ENCODE measurements at regions not wholly inside any gene's neighbourhood (a gene's known extent, or its start where the extent isn't known, plus 50 kb on each side); places are given as distances from the start of the nearest gene placed in this dataset.

DNA sequence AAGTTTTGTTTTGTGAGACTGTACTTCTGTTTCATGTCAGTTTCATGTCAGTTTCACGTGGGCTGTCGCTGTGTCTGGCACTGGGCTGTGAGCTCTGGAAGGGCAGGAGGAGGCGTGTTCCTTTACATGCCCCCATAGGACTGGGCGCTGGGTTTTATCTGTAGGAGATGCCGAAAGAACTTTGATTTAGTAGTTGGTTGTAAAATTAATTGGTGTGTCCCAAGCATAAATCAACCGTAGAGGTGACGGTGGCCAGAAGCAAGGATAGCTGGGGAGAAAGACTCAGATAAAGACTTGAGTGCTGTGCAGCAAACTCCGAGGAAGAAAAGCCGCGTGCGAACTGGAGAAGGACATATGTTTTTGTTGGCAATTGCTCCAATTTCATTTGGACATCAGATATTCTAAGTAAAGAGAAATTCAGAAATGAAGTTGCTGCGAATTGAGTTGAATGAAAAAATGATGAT, 182.5 kb downstream of the VRK1 start (continued):
- TF ChIP-seq, protein P1, sequence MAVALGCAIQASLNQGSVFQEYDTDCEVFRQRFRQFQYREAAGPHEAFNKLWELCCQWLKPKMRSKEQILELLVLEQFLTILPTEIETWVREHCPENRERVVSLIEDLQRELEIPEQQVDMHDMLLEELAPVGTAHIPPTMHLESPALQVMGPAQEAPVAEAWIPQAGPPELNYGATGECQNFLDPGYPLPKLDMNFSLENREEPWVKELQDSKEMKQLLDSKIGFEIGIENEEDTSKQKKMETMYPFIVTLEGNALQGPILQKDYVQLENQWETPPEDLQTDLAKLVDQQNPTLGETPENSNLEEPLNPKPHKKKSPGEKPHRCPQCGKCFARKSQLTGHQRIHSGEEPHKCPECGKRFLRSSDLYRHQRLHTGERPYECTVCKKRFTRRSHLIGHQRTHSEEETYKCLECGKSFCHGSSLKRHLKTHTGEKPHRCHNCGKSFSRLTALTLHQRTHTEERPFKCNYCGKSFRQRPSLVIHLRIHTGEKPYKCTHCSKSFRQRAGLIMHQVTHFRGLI (tag by site-specific recombination; IDR thresholded peaks at IDR 0.05): 0 out of 2 replicates have a peak, but pooled peaks have one; percentile 48
- TF ChIP-seq, protein P2, sequence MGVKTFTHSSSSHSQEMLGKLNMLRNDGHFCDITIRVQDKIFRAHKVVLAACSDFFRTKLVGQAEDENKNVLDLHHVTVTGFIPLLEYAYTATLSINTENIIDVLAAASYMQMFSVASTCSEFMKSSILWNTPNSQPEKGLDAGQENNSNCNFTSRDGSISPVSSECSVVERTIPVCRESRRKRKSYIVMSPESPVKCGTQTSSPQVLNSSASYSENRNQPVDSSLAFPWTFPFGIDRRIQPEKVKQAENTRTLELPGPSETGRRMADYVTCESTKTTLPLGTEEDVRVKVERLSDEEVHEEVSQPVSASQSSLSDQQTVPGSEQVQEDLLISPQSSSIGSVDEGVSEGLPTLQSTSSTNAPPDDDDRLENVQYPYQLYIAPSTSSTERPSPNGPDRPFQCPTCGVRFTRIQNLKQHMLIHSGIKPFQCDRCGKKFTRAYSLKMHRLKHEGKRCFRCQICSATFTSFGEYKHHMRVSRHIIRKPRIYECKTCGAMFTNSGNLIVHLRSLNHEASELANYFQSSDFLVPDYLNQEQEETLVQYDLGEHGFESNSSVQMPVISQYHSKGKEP (tag by site-specific recombination; IDR thresholded peaks at IDR 0.05): peak; percentile 74
- no peak for TF ChIP-seq ZSCAN16 (tag by site-specific recombination; IDR thresholded peaks at IDR 0.05)
- TF ChIP-seq ZSCAN23 (tag by site-specific recombination; IDR thresholded peaks at IDR 0.05): peak; percentile 54; the same call in 1 of the 2 replicates
- peak; percentile 73; the same call in 1 of the 2 replicates for TF ChIP-seq ZNF501 (tag by site-specific recombination; IDR thresholded peaks at IDR 0.05)
- no peak for TF ChIP-seq ZNF658 (tag by site-specific recombination; IDR thresholded peaks at IDR 0.05)
- TF ChIP-seq ZNF324 (tag by site-specific recombination; IDR thresholded peaks at IDR 0.05): peak; percentile 86
- TF ChIP-seq ZNF121 (tag by site-specific recombination; IDR thresholded peaks at IDR 0.05): no peak
- no peak for TF ChIP-seq ZNF548 (tag by site-specific recombination; IDR thresholded peaks at IDR 0.05)
- TF ChIP-seq ZNF747 (tag by site-specific recombination; IDR thresholded peaks at IDR 0.05): no peak
- TF ChIP-seq KLF8 (tag by site-specific recombination; IDR thresholded peaks at IDR 0.05): peak; percentile 92
- 0 out of 2 replicates have a peak, but pooled peaks have one; percentile 25 for TF ChIP-seq ZNF596 (tag by site-specific recombination; IDR thresholded peaks at IDR 0.05)
- TF ChIP-seq ZNF2 (tag by site-specific recombination; IDR thresholded peaks at IDR 0.05): peak; percentile 82
- TF ChIP-seq ZNF112 (tag by site-specific recombination; IDR thresholded peaks at IDR 0.05): no peak
- TF ChIP-seq, protein P3, sequence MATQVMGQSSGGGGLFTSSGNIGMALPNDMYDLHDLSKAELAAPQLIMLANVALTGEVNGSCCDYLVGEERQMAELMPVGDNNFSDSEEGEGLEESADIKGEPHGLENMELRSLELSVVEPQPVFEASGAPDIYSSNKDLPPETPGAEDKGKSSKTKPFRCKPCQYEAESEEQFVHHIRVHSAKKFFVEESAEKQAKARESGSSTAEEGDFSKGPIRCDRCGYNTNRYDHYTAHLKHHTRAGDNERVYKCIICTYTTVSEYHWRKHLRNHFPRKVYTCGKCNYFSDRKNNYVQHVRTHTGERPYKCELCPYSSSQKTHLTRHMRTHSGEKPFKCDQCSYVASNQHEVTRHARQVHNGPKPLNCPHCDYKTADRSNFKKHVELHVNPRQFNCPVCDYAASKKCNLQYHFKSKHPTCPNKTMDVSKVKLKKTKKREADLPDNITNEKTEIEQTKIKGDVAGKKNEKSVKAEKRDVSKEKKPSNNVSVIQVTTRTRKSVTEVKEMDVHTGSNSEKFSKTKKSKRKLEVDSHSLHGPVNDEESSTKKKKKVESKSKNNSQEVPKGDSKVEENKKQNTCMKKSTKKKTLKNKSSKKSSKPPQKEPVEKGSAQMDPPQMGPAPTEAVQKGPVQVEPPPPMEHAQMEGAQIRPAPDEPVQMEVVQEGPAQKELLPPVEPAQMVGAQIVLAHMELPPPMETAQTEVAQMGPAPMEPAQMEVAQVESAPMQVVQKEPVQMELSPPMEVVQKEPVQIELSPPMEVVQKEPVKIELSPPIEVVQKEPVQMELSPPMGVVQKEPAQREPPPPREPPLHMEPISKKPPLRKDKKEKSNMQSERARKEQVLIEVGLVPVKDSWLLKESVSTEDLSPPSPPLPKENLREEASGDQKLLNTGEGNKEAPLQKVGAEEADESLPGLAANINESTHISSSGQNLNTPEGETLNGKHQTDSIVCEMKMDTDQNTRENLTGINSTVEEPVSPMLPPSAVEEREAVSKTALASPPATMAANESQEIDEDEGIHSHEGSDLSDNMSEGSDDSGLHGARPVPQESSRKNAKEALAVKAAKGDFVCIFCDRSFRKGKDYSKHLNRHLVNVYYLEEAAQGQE (tag by site-specific recombination; IDR thresholded peaks at IDR 0.05): no peak
- no peak for TF ChIP-seq BCL11B (tag by site-specific recombination; IDR thresholded peaks at IDR 0.05; ENCODE audit: low read depth)
- peak; percentile 93 for TF ChIP-seq ZNF561 (tag by site-specific recombination; IDR thresholded peaks at IDR 0.05; ENCODE audit: borderline replicate concordance)
- no peak for TF ChIP-seq HOXA7 (CRISPR knock-in tag; IDR thresholded peaks at IDR 0.05; ENCODE audit: borderline replicate concordance)
- no peak for TF ChIP-seq PRDM1 (tag by site-specific recombination; IDR thresholded peaks at IDR 0.05)
- peak; percentile 97 for TF ChIP-seq BCL11A (tag by site-specific recombination; IDR thresholded peaks at IDR 0.05; ENCODE audit: low read depth)
- TF ChIP-seq ZNF366 (tag by site-specific recombination; conservative IDR thresholded peaks at IDR 0.05): peak; percentile 66
- TF ChIP-seq ZNF48 (tag by site-specific recombination; IDR thresholded peaks at IDR 0.05): no peak
- TF ChIP-seq ZNF19 (tag by site-specific recombination; IDR thresholded peaks at IDR 0.05; ENCODE audit: low read depth): no peak
- 0 out of 2 replicates have a peak, but pooled peaks have one; percentile 67 for TF ChIP-seq ZNF391 (tag by site-specific recombination; IDR thresholded peaks at IDR 0.05; ENCODE audit: borderline replicate concordance, low read depth)
- TF ChIP-seq ZSCAN30 (tag by site-specific recombination; IDR thresholded peaks at IDR 0.05): peak; percentile 97
- peak; percentile 62 for TF ChIP-seq ZBTB7A (tag by site-specific recombination; IDR thresholded peaks at IDR 0.05; ENCODE audit: low read depth)
- no peak for TF ChIP-seq ZNF555 (tag by site-specific recombination; conservative IDR thresholded peaks at IDR 0.05)
- TF ChIP-seq, protein P4, sequence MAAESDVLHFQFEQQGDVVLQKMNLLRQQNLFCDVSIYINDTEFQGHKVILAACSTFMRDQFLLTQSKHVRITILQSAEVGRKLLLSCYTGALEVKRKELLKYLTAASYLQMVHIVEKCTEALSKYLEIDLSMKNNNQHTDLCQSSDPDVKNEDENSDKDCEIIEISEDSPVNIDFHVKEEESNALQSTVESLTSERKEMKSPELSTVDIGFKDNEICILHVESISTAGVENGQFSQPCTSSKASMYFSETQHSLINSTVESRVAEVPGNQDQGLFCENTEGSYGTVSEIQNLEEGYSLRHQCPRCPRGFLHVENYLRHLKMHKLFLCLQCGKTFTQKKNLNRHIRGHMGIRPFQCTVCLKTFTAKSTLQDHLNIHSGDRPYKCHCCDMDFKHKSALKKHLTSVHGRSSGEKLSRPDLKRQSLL (tag by site-specific recombination; IDR thresholded peaks at IDR 0.05): no peak
- no peak for TF ChIP-seq YY2 (tag by site-specific recombination; IDR thresholded peaks at IDR 0.05)
- no peak for TF ChIP-seq ZNF23 (tag by site-specific recombination; IDR thresholded peaks at IDR 0.05; ENCODE audit: borderline replicate concordance)
- no peak for TF ChIP-seq ZNF292 (tag by site-specific recombination; IDR thresholded peaks at IDR 0.05; ENCODE audit: borderline replicate concordance, low read depth)
- TF ChIP-seq ZNF133 (tag by site-specific recombination; IDR thresholded peaks at IDR 0.05): no peak
- peak; percentile 91 for TF ChIP-seq ZNF629 (tag by site-specific recombination; IDR thresholded peaks at IDR 0.05)
- no peak for TF ChIP-seq ZNF777 (tag by site-specific recombination; IDR thresholded peaks at IDR 0.05; ENCODE audit: borderline replicate concordance)
- TF ChIP-seq TCF7L2 (IDR thresholded peaks at IDR 0.05; ENCODE audit: borderline replicate concordance, low read depth, low read length): peak; percentile 63; the same call in 1 of the 2 replicates
- TF ChIP-seq ZNF266 (tag by site-specific recombination; IDR thresholded peaks at IDR 0.05; ENCODE audit: low read depth): no peak
